Keratinocyte (primary cell): ENCODE measurements at regions not wholly inside any gene's neighbourhood (a gene's known extent, or its start where the extent isn't known, plus 50 kb on each side); places are given as distances from the start of the nearest gene placed in this dataset.

Experiments used
- DNase-seq: peaks from one replicate; pipeline ENCODE4 v3.0.0-alpha.2; 2011; ENCODE audit warnings: low read depth, missing footprints, low spot score
- FAIRE-seq: peaks from 2 replicates; lab custom pipeline; 2011; peaks lifted over from hg19 to GRCh38; lab: Jason Lieb, UNC
- H2AFZ ChIP-seq: 2 replicates; pipeline ENCODE4 v1.6.0; 2012; ENCODE audit warnings: low read length, control low read depth, inconsistent platforms; ENCODE audit not compliant: control insufficient read depth
- H3K27ac ChIP-seq: 2 replicates; pipeline ENCODE4 v1.5.1; 2011; ENCODE audit warnings: low read length; ENCODE audit not compliant: control insufficient read depth, insufficient read depth
- H3K27me3 ChIP-seq: 3 replicates; pipeline ENCODE4 v1.6.0; 2011; ENCODE audit warnings: low read length; ENCODE audit not compliant: control insufficient read depth, insufficient read depth; ENCODE audit errors: extremely low read depth
- H3K36me3 ChIP-seq, 2 experiments: 2 replicates in 1 of 2; 3 replicates in 1 of 2; pipeline ENCODE4 v1.5.1; 2011; ENCODE audit warnings: low read length in 2 of 2, mild to moderate bottlenecking in 1 of 2; ENCODE audit not compliant: control insufficient read depth in 2 of 2, insufficient read depth in 2 of 2; ENCODE audit errors: extremely low read depth in 1 of 2
- H3K4me1 ChIP-seq: 3 replicates; pipeline ENCODE4 v1.5.1; 2011; ENCODE audit warnings: low read length; ENCODE audit not compliant: control insufficient read depth, insufficient read depth; ENCODE audit errors: extremely low read depth
- H3K4me2 ChIP-seq: 3 replicates; pipeline ENCODE4 v1.6.0; 2011; ENCODE audit warnings: low read depth, low read length; ENCODE audit not compliant: control insufficient read depth, insufficient read depth; ENCODE audit errors: extremely low read depth
- H3K4me3 ChIP-seq, 3 experiments: fragments of 200-600 bp in 1 of 3; sonication (generic) in 1 of 3; 2 replicates in 2 of 3; 3 replicates in 1 of 3; pipeline ENCODE4 v1.5.1; 2011 to 2016; ENCODE audit warnings: low read length in 3 of 3, mild to moderate bottlenecking in 3 of 3, control low read depth in 2 of 3, inconsistent platforms in 1 of 3, low read depth in 1 of 3, mixed read lengths in 1 of 3, mixed run types in 1 of 3, moderate library complexity in 1 of 3; ENCODE audit not compliant: control insufficient read depth in 2 of 3, insufficient read depth in 2 of 3; ENCODE audit errors: extremely low read depth in 1 of 3
- H3K79me2 ChIP-seq: 2 replicates; pipeline ENCODE4 v1.6.0; 2012; ENCODE audit warnings: low read length; ENCODE audit not compliant: control insufficient read depth, insufficient read depth
- H3K9ac ChIP-seq: 3 replicates; pipeline ENCODE4 v1.6.0; 2011; ENCODE audit warnings: low read length; ENCODE audit not compliant: control insufficient read depth, insufficient read depth; ENCODE audit errors: extremely low read depth
- H3K9me1 ChIP-seq: 3 replicates; pipeline ENCODE4 v1.6.0; 2011; ENCODE audit warnings: low read length; ENCODE audit not compliant: control insufficient read depth, insufficient read depth; ENCODE audit errors: extremely low read depth
- H3K9me3 ChIP-seq: 2 replicates; pipeline ENCODE4 v1.5.1; 2012; ENCODE audit warnings: low read depth, low read length; ENCODE audit not compliant: control insufficient read depth
- H4K20me1 ChIP-seq: 3 replicates; pipeline ENCODE4 v1.6.0; 2011; ENCODE audit warnings: low read length; ENCODE audit not compliant: control insufficient read depth, insufficient read depth; ENCODE audit errors: extremely low read depth
- EZH2 ChIP-seq: IDR thresholded peaks from one replicate; pipeline ENCODE4 v1.6.1; 2012; ENCODE audit warnings: inconsistent platforms, mild to moderate bottlenecking, low read length, moderate library complexity
- dilution Hi-C: fragments of 300-500 bp; cut with MboI; formaldehyde crosslinking; loops from one replicate; pipeline ENCODE4 v1.7.0; 2020; ENCODE audit warnings: low sequenced_read_pairs; ENCODE audit not compliant: extremely low pct_ligation_motif_present
- TF ChIP-seq, protein P1 (sequence below), 3 experiments: IDR thresholded peaks in 1 of 3; conservative IDR thresholded peaks in 1 of 3; optimal IDR thresholded peaks in 1 of 3; 2 replicates in 2 of 3; 3 replicates in 1 of 3; pipeline versions ENCODE3 to v1.5.1; 2011; ENCODE audit warnings: low read length in 3 of 3, mild to moderate bottlenecking in 3 of 3, moderate library complexity in 2 of 3, control low read depth in 1 of 3, inconsistent platforms in 1 of 3; ENCODE audit not compliant: insufficient read depth in 2 of 3; ENCODE audit errors: extremely low read depth in 1 of 3

DNA sequence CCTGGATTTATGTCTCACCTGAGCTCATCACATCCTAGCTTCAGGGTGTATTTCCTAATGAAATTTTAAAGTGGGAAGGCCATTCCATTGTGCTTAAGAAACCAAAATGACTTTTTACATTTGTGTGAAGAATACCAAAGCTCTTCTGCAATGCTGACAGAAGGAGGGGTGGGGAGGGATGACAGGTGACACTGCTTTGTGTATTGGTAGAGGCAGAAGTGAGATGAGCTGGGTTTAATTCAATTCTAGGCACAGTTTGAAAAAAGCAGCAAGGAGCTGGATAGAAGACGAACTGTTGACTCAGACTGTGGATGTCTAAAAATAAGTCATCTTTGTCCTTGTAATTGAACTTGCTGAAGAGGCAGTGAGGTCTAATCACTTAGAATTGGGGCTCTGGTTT, 710.3 kb upstream of the KIRREL3 start:
- Histone ChIP-seq H3K27me3 (no peaks in the 10 kb centered on the region), H3K4me1 (no peaks in the 10 kb centered on the region), H3K9me1 (no peaks in the 10 kb centered on the region), H4K20me1 (no peaks in the 10 kb centered on the region), H3K36me3 (no peaks in the 10 kb centered on the region), H3K27ac (no peak overlapping the region), H3K4me3 (no peak overlapping the region), H3K9me3 (no peaks in the 10 kb centered on the region), H3K4me2 (no peak overlapping the region), H3K9ac (no peak overlapping the region), H2AFZ (no peak overlapping the region), H3K79me2 (no peaks in the 10 kb centered on the region)
- dilution Hi-C loops, result no loop called here
- no peak for TF ChIP-seq EZH2
- FAIRE-seq (no peak), DNase-seq (no peak)

DNA sequence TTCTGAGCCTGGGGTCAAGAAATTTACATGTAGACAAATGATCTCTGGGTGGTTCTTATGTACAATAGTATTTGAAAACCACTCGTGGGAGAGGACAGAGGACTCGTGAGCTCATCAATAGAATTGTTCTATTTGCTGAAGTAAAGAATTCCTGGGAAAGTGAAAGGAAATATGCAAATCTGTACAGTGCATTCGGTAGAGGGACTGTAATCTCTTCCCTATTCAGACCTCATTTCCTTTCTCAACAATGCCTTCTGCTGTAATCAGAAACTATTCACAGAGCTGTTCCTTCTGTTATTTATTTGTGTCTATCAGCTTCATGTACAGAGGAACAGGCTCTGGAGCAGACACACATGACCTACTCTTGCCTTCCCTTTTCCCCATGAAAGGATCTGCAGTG, 709.4 kb upstream of the KIRREL3 start:
- Histone ChIP-seq H3K4me1 (no peaks in the 10 kb centered on the region), H3K4me2 (no peak overlapping the region), H3K27me3 (no peaks in the 10 kb centered on the region), H4K20me1 (no peaks in the 10 kb centered on the region), H3K9me1 (no peaks in the 10 kb centered on the region), H2AFZ (no peak overlapping the region), H3K36me3 (no peaks in the 10 kb centered on the region), H3K9ac (no peak overlapping the region), H3K9me3 (no peaks in the 10 kb centered on the region), H3K4me3 (no peak overlapping the region), H3K27ac (no peak overlapping the region), H3K79me2 (no peaks in the 10 kb centered on the region)
- DNase-seq (no peak), FAIRE-seq (no peak)
- no peak for TF ChIP-seq EZH2
- dilution Hi-C loops, result no loop called here

DNA sequence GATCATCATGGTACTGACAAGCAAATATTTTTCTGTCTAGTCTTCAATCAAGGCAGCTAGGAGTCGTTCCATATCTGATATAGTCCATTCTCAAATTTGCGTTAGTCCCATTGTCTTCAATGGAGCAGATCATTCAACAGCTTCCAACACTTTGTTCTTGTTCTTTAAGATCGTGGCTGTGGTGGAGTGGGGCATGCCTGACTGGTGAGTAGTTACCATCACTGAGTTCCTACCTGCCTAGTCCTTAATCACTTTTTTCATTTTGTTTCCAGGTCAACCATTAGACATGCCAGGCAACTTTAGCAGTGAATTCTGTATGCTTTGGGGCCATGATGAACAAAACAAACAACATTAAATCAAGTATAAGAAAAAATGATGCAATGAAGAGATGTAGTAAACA, 693.1 kb upstream of the KIRREL3 start:
- TF ChIP-seq, protein P1, sequence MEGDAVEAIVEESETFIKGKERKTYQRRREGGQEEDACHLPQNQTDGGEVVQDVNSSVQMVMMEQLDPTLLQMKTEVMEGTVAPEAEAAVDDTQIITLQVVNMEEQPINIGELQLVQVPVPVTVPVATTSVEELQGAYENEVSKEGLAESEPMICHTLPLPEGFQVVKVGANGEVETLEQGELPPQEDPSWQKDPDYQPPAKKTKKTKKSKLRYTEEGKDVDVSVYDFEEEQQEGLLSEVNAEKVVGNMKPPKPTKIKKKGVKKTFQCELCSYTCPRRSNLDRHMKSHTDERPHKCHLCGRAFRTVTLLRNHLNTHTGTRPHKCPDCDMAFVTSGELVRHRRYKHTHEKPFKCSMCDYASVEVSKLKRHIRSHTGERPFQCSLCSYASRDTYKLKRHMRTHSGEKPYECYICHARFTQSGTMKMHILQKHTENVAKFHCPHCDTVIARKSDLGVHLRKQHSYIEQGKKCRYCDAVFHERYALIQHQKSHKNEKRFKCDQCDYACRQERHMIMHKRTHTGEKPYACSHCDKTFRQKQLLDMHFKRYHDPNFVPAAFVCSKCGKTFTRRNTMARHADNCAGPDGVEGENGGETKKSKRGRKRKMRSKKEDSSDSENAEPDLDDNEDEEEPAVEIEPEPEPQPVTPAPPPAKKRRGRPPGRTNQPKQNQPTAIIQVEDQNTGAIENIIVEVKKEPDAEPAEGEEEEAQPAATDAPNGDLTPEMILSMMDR (optimal IDR thresholded peaks at IDR 0.05 in 1 of 3, IDR thresholded peaks at IDR 0.05 in 1 of 3, conservative IDR thresholded peaks at IDR 0.05 in 1 of 3; ENCODE audit: extremely low read depth in 1 of 3, insufficient read depth in 2 of 3, low read length in 3 of 3), result no peak
- no peak for TF ChIP-seq EZH2
- no peak overlapping the region for H3K9ac ChIP-seq
- H3K36me3 ChIP-seq, result no peaks in the 10 kb centered on the region
- no peak overlapping the region for H2AFZ ChIP-seq
- DNase-seq, result no peak
- no peaks in the 10 kb centered on the region for H3K79me2 ChIP-seq
- no peak for FAIRE-seq
- H3K4me1 ChIP-seq, result no peaks in the 10 kb centered on the region
- H3K9me3 ChIP-seq, result no peaks in the 10 kb centered on the region
- no peak overlapping the region for H3K4me3 ChIP-seq
- no peaks in the 10 kb centered on the region for H3K27me3 ChIP-seq
- H4K20me1 ChIP-seq, result no peaks in the 10 kb centered on the region
- H3K27ac ChIP-seq, result no peak overlapping the region
- dilution Hi-C loops, result no loop called here
- H3K9me1 ChIP-seq, result no peaks in the 10 kb centered on the region
- H3K4me2 ChIP-seq, result no peak overlapping the region
